WTC11 (cell line): ENCODE measurements at regions not wholly inside any gene's neighbourhood (a gene's known extent, or its start where the extent isn't known, plus 50 kb on each side); places are given as distances from the start of the nearest gene placed in this dataset.

Experiments used
- ATAC-seq: fragments of 200-7000 bp; cut with Tn5 transposase; 2 replicates; pipeline ENCODE4 v1.10.0; 2021; ENCODE audit warnings: mild to moderate bottlenecking, moderate library complexity
- CTCF ChIA-PET: fragments of 300-600 bp; sonication (Branson Sonifier 250); formaldehyde crosslinking; loops from one replicate; lab custom pipeline; 2021; ENCODE audit warnings: antibody characterized with exemption; lab: Charles Lee
- POLR2A ChIA-PET: fragments of 350-600 bp; sonication (Branson Sonifier 250); formaldehyde crosslinking; loops from one replicate; lab custom pipeline; 2021; ENCODE audit warnings: antibody characterized with exemption; lab: Charles Lee
- DNase-seq: peaks from one replicate; pipeline ENCODE4 v3.0.0; 2021; ENCODE audit warnings: low spot score
- H3K27ac Mint-ChIP-seq: 2 replicates; pipeline ENCODE4 v1.8.0; 2021; ENCODE audit warnings: mixed read lengths
- H3K27me3 Mint-ChIP-seq: 2 replicates; pipeline ENCODE4 v1.8.0; 2021; ENCODE audit warnings: low read depth, mild to moderate bottlenecking, moderate library complexity, mixed read lengths
- H3K36me3 Mint-ChIP-seq: 2 replicates; pipeline ENCODE4 v1.8.0; 2021; ENCODE audit warnings: mixed read lengths
- H3K4me1 Mint-ChIP-seq: 2 replicates; pipeline ENCODE4 v1.8.0; 2022; ENCODE audit warnings: mixed read lengths
- H3K4me3 Mint-ChIP-seq: 2 replicates; pipeline ENCODE4 v1.8.0; 2021; ENCODE audit warnings: mild to moderate bottlenecking, moderate library complexity, mixed read lengths
- H3K9me3 Mint-ChIP-seq: 2 replicates; pipeline ENCODE4 v1.8.0; 2021; ENCODE audit warnings: mixed read lengths
- FOXJ3 ChIP-seq: sonication (generic); formaldehyde crosslinking; IDR thresholded peaks from 2 replicates; pipeline ENCODE4 v1.9.0; 2021; ENCODE audit warnings: missing genetic modification reagents, mild to moderate bottlenecking, borderline replicate concordance
- GRHL2 ChIP-seq: fragments of 250-450 bp; sonication (Bioruptor Pico); IDR thresholded peaks from 2 replicates; pipeline ENCODE4 v1.8.0; 2022; ENCODE audit warnings: mild to moderate bottlenecking, moderate library complexity; ENCODE audit not compliant: insufficient replicate concordance, severe bottlenecking
- SMAD3 ChIP-seq: sonication (generic); formaldehyde crosslinking; IDR thresholded peaks from 2 replicates; pipeline ENCODE4 v1.8.0; 2022; ENCODE audit warnings: missing genetic modification reagents, mild to moderate bottlenecking, borderline replicate concordance
- SP1 ChIP-seq: sonication (generic); formaldehyde crosslinking; conservative IDR thresholded peaks from 2 replicates; pipeline ENCODE4 v1.8.1; 2022; ENCODE audit warnings: missing genetic modification reagents
- TEAD1 ChIP-seq: sonication (generic); formaldehyde crosslinking; IDR thresholded peaks from 2 replicates; pipeline ENCODE4 v1.8.0; 2022; ENCODE audit warnings: mild to moderate bottlenecking, missing genetic modification reagents
- ZNF232 ChIP-seq: sonication (generic); formaldehyde crosslinking; IDR thresholded peaks from 2 replicates; pipeline ENCODE4 v1.8.0; 2022; ENCODE audit warnings: mild to moderate bottlenecking, missing genetic modification reagents
- TF ChIP-seq, protein P1 (sequence below): sonication (generic); formaldehyde crosslinking; IDR thresholded peaks from 2 replicates; pipeline ENCODE4 v1.8.1; 2022; ENCODE audit warnings: mild to moderate bottlenecking, moderate library complexity, missing genetic modification reagents
- TF ChIP-seq, protein P2 (sequence below): sonication (generic); formaldehyde crosslinking; conservative IDR thresholded peaks from 2 replicates; pipeline ENCODE4 v1.8.1; 2022; ENCODE audit warnings: mild to moderate bottlenecking, missing genetic modification reagents
- TF ChIP-seq, protein P3 (sequence below): fragments of 250-450 bp; sonication (Bioruptor Pico); IDR thresholded peaks from 2 replicates; pipeline ENCODE4 v1.9.0; 2021; ENCODE audit warnings: mild to moderate bottlenecking
- TF ChIP-seq, protein P4 (sequence below): sonication (generic); formaldehyde crosslinking; conservative IDR thresholded peaks from 2 replicates; pipeline ENCODE4 v1.8.1; 2023; ENCODE audit warnings: mild to moderate bottlenecking, low read depth, missing genetic modification reagents, moderate library complexity
- TF ChIP-seq, protein P5 (sequence below): fragments of 250-450 bp; sonication (Bioruptor Pico); IDR thresholded peaks from 2 replicates; pipeline ENCODE4 v1.8.0; 2021; ENCODE audit warnings: mild to moderate bottlenecking
- TF ChIP-seq, protein P6 (sequence below): sonication (generic); formaldehyde crosslinking; IDR thresholded peaks from 2 replicates; pipeline ENCODE4 v1.8.1; 2023; ENCODE audit warnings: mild to moderate bottlenecking, missing genetic modification reagents
- TF ChIP-seq, protein P7 (sequence below): sonication (generic); formaldehyde crosslinking; IDR thresholded peaks from 2 replicates; pipeline ENCODE4 v1.8.1; 2023; ENCODE audit warnings: mild to moderate bottlenecking, missing genetic modification reagents, borderline replicate concordance
- TF ChIP-seq, protein P8 (sequence below): sonication (generic); formaldehyde crosslinking; IDR thresholded peaks from 2 replicates; pipeline ENCODE4 v1.8.0; 2023; ENCODE audit warnings: mild to moderate bottlenecking, missing genetic modification reagents
- TF ChIP-seq, protein P9 (sequence below): sonication (generic); formaldehyde crosslinking; IDR thresholded peaks from 2 replicates; pipeline ENCODE4 v1.8.0; 2023; ENCODE audit warnings: missing genetic modification reagents, mild to moderate bottlenecking, borderline replicate concordance

DNA sequence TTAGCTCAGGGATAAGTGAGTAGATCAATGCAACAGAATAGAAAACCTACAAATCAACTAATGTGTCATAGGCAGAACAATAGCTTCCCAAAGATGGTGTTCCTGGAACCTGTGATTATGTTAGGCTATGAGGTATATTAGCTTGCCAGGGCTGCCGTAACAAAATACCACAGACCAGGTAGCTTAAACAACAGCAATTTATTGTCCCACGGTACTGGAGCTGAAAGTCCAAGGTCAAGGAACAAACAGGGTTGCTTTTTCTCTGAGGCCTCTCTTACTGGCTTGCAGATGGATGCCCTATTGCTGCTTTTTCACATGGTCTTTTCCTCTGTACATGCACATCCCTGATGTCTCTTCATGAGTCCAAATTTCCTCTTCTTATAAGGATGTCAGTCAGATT is 354.9 kb downstream of the TNS1 start:
- ATAC-seq (no peak), DNase-seq (no peak)
- ChIA-PET POLR2A (no interaction called here), CTCF (no interaction called here)
- Mint-ChIP-seq H3K9me3 (no peaks in the 10 kb centered on the region), H3K27ac (no peak overlapping the region), H3K4me3 (no peak overlapping the region), H3K4me1 (peaks cover 17% of the 10 kb centered on the region), H3K36me3 (no peaks in the 10 kb centered on the region), H3K27me3 (no peaks in the 10 kb centered on the region)
- TF ChIP-seq, protein P1, sequence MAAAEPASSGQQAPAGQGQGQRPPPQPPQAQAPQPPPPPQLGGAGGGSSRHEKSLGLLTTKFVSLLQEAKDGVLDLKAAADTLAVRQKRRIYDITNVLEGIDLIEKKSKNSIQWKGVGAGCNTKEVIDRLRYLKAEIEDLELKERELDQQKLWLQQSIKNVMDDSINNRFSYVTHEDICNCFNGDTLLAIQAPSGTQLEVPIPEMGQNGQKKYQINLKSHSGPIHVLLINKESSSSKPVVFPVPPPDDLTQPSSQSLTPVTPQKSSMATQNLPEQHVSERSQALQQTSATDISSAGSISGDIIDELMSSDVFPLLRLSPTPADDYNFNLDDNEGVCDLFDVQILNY (CRISPR knock-in tag), result no peak
- TF ChIP-seq, protein P2, sequence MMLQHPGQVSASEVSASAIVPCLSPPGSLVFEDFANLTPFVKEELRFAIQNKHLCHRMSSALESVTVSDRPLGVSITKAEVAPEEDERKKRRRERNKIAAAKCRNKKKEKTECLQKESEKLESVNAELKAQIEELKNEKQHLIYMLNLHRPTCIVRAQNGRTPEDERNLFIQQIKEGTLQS (CRISPR knock-in tag), result no peak
- TF ChIP-seq, protein P3, sequence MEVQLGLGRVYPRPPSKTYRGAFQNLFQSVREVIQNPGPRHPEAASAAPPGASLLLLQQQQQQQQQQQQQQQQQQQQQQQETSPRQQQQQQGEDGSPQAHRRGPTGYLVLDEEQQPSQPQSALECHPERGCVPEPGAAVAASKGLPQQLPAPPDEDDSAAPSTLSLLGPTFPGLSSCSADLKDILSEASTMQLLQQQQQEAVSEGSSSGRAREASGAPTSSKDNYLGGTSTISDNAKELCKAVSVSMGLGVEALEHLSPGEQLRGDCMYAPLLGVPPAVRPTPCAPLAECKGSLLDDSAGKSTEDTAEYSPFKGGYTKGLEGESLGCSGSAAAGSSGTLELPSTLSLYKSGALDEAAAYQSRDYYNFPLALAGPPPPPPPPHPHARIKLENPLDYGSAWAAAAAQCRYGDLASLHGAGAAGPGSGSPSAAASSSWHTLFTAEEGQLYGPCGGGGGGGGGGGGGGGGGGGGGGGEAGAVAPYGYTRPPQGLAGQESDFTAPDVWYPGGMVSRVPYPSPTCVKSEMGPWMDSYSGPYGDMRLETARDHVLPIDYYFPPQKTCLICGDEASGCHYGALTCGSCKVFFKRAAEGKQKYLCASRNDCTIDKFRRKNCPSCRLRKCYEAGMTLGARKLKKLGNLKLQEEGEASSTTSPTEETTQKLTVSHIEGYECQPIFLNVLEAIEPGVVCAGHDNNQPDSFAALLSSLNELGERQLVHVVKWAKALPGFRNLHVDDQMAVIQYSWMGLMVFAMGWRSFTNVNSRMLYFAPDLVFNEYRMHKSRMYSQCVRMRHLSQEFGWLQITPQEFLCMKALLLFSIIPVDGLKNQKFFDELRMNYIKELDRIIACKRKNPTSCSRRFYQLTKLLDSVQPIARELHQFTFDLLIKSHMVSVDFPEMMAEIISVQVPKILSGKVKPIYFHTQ (CRISPR knock-in tag), result no peak
- TF ChIP-seq, protein P4, sequence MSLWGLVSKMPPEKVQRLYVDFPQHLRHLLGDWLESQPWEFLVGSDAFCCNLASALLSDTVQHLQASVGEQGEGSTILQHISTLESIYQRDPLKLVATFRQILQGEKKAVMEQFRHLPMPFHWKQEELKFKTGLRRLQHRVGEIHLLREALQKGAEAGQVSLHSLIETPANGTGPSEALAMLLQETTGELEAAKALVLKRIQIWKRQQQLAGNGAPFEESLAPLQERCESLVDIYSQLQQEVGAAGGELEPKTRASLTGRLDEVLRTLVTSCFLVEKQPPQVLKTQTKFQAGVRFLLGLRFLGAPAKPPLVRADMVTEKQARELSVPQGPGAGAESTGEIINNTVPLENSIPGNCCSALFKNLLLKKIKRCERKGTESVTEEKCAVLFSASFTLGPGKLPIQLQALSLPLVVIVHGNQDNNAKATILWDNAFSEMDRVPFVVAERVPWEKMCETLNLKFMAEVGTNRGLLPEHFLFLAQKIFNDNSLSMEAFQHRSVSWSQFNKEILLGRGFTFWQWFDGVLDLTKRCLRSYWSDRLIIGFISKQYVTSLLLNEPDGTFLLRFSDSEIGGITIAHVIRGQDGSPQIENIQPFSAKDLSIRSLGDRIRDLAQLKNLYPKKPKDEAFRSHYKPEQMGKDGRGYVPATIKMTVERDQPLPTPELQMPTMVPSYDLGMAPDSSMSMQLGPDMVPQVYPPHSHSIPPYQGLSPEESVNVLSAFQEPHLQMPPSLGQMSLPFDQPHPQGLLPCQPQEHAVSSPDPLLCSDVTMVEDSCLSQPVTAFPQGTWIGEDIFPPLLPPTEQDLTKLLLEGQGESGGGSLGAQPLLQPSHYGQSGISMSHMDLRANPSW (CRISPR knock-in tag), result no peak
- TF ChIP-seq, protein P5, sequence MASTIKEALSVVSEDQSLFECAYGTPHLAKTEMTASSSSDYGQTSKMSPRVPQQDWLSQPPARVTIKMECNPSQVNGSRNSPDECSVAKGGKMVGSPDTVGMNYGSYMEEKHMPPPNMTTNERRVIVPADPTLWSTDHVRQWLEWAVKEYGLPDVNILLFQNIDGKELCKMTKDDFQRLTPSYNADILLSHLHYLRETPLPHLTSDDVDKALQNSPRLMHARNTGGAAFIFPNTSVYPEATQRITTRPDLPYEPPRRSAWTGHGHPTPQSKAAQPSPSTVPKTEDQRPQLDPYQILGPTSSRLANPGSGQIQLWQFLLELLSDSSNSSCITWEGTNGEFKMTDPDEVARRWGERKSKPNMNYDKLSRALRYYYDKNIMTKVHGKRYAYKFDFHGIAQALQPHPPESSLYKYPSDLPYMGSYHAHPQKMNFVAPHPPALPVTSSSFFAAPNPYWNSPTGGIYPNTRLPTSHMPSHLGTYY (CRISPR knock-in tag), result no peak
- no peak for TF ChIP-seq SP1 (CRISPR knock-in tag)
- TF ChIP-seq, protein P6, sequence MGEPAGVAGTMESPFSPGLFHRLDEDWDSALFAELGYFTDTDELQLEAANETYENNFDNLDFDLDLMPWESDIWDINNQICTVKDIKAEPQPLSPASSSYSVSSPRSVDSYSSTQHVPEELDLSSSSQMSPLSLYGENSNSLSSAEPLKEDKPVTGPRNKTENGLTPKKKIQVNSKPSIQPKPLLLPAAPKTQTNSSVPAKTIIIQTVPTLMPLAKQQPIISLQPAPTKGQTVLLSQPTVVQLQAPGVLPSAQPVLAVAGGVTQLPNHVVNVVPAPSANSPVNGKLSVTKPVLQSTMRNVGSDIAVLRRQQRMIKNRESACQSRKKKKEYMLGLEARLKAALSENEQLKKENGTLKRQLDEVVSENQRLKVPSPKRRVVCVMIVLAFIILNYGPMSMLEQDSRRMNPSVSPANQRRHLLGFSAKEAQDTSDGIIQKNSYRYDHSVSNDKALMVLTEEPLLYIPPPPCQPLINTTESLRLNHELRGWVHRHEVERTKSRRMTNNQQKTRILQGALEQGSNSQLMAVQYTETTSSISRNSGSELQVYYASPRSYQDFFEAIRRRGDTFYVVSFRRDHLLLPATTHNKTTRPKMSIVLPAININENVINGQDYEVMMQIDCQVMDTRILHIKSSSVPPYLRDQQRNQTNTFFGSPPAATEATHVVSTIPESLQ (CRISPR knock-in tag), result no peak
- TF ChIP-seq GRHL2 (CRISPR knock-in tag), result no peak
- no peak for TF ChIP-seq TEAD1
- no peak for TF ChIP-seq SMAD3
- no peak for TF ChIP-seq ZNF232
- TF ChIP-seq, protein P7, sequence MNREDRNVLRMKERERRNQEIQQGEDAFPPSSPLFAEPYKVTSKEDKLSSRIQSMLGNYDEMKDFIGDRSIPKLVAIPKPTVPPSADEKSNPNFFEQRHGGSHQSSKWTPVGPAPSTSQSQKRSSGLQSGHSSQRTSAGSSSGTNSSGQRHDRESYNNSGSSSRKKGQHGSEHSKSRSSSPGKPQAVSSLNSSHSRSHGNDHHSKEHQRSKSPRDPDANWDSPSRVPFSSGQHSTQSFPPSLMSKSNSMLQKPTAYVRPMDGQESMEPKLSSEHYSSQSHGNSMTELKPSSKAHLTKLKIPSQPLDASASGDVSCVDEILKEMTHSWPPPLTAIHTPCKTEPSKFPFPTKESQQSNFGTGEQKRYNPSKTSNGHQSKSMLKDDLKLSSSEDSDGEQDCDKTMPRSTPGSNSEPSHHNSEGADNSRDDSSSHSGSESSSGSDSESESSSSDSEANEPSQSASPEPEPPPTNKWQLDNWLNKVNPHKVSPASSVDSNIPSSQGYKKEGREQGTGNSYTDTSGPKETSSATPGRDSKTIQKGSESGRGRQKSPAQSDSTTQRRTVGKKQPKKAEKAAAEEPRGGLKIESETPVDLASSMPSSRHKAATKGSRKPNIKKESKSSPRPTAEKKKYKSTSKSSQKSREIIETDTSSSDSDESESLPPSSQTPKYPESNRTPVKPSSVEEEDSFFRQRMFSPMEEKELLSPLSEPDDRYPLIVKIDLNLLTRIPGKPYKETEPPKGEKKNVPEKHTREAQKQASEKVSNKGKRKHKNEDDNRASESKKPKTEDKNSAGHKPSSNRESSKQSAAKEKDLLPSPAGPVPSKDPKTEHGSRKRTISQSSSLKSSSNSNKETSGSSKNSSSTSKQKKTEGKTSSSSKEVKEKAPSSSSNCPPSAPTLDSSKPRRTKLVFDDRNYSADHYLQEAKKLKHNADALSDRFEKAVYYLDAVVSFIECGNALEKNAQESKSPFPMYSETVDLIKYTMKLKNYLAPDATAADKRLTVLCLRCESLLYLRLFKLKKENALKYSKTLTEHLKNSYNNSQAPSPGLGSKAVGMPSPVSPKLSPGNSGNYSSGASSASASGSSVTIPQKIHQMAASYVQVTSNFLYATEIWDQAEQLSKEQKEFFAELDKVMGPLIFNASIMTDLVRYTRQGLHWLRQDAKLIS (CRISPR knock-in tag), result no peak
- TF ChIP-seq FOXJ3 (CRISPR knock-in tag), result no peak
- TF ChIP-seq, protein P8, sequence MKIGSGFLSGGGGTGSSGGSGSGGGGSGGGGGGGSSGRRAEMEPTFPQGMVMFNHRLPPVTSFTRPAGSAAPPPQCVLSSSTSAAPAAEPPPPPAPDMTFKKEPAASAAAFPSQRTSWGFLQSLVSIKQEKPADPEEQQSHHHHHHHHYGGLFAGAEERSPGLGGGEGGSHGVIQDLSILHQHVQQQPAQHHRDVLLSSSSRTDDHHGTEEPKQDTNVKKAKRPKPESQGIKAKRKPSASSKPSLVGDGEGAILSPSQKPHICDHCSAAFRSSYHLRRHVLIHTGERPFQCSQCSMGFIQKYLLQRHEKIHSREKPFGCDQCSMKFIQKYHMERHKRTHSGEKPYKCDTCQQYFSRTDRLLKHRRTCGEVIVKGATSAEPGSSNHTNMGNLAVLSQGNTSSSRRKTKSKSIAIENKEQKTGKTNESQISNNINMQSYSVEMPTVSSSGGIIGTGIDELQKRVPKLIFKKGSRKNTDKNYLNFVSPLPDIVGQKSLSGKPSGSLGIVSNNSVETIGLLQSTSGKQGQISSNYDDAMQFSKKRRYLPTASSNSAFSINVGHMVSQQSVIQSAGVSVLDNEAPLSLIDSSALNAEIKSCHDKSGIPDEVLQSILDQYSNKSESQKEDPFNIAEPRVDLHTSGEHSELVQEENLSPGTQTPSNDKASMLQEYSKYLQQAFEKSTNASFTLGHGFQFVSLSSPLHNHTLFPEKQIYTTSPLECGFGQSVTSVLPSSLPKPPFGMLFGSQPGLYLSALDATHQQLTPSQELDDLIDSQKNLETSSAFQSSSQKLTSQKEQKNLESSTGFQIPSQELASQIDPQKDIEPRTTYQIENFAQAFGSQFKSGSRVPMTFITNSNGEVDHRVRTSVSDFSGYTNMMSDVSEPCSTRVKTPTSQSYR (CRISPR knock-in tag), result no peak
- TF ChIP-seq, protein P9, sequence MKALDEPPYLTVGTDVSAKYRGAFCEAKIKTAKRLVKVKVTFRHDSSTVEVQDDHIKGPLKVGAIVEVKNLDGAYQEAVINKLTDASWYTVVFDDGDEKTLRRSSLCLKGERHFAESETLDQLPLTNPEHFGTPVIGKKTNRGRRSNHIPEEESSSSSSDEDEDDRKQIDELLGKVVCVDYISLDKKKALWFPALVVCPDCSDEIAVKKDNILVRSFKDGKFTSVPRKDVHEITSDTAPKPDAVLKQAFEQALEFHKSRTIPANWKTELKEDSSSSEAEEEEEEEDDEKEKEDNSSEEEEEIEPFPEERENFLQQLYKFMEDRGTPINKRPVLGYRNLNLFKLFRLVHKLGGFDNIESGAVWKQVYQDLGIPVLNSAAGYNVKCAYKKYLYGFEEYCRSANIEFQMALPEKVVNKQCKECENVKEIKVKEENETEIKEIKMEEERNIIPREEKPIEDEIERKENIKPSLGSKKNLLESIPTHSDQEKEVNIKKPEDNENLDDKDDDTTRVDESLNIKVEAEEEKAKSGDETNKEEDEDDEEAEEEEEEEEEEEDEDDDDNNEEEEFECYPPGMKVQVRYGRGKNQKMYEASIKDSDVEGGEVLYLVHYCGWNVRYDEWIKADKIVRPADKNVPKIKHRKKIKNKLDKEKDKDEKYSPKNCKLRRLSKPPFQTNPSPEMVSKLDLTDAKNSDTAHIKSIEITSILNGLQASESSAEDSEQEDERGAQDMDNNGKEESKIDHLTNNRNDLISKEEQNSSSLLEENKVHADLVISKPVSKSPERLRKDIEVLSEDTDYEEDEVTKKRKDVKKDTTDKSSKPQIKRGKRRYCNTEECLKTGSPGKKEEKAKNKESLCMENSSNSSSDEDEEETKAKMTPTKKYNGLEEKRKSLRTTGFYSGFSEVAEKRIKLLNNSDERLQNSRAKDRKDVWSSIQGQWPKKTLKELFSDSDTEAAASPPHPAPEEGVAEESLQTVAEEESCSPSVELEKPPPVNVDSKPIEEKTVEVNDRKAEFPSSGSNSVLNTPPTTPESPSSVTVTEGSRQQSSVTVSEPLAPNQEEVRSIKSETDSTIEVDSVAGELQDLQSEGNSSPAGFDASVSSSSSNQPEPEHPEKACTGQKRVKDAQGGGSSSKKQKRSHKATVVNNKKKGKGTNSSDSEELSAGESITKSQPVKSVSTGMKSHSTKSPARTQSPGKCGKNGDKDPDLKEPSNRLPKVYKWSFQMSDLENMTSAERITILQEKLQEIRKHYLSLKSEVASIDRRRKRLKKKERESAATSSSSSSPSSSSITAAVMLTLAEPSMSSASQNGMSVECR (CRISPR knock-in tag), result no peak
